GM18858 (cell line): ENCODE measurements at regions not wholly inside any gene's neighbourhood (a gene's known extent, or its start where the extent isn't known, plus 50 kb on each side); places are given as distances from the start of the nearest gene placed in this dataset.
A peak's percentile ranks its signal among the peaks of the same experiment; 100 is the strongest.
"Not testable (repeated sequence)": the region's sequence is repeated elsewhere in the genome, so short reads cannot be mapped to it uniquely, and the experiment has no call there.

Source experiments
- ATAC-seq: cut with Tn5 transposase; IDR thresholded peaks from one replicate; pipeline ENCODE4 v1.9.1; 2021; ENCODE audit not compliant: unreplicated experiment

DNA sequence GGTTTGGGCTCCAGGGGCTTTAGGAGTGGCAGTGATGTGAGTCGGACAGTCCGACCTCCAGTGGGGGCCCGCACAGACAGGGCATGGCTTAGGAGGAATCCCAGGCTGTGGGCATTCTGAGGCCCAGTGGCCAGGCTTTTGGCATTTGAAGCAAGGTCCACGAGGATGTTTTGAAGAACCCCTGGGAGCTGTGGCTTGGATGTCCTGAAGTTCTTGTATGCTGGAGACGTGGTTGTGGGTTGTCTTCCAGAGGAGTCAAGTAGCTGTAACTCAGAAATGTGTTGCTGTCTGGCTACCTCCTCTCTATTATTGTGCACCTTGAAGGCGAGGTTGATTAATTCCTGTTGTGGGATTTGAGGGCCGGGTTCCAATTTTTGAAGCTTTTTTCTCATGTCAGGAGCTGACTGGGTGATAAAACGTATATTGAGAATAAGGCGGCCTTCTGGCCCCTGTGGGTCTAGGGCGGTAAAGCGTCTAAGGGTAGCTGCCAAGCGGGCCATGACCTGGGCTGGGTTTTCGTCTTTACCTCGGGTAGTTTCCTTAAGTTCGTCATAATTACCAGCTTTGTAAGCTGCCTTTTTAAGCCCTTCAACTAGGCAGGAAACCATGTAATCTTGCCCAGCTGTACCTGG is 67.3 kb upstream of the EZR start:
- not testable (repeated sequence) for ATAC-seq

GRCh38 chr6:158881884-158882283 is 62.7 kb upstream of the EZR start:
- ATAC-seq, result not testable (repeated sequence)

GRCh38 chr6:158881276-158881675 is 62.1 kb upstream of the EZR start:
- not testable (repeated sequence) for ATAC-seq

GRCh38 chr6:158879180-158879579 is 60.0 kb upstream of the EZR start:
- no peak for ATAC-seq

GRCh38 chr6:158877716-158878115 is 58.5 kb upstream of the EZR start:
- ATAC-seq, result no peak

DNA sequence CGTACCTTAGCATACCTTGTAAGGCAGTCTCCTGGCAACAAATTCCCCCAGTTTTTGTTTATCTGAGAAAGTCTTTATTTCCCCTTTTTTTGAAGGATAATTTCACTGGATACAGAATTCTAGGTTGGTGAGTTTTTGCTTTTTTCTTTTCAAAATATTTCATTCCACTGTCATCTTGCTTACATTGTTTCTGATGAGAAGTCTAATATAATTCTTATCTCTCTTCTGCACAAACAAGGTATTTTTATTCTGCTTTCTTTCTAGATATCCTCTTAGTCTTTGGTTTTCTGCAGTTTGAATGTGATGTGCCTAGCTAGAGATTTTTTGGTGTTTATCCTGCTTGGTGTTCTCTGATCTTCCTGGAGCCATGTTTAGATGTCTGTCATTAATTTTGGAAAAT is 57.7 kb upstream of the EZR start:
- no peak for ATAC-seq

DNA sequence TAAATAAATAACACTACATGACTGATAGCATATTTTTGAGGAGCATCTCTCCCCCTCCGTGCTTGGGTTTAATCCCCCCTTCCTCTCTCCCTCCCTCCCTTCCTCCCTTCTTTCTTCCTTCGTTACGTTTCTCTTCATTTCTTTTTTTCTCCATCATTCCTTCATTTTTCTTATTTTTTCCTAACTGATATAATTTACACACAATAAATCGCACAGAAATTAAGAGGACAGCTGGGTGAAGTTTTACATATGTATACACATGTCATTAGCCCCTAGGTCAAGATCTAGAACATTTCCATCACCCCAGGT is 51.4 kb upstream of the EZR start:
- ATAC-seq, result no peak

GRCh38 chr6:158869826-158870648 is 50.9 kb upstream of the EZR start:
- peak; percentile 93 for ATAC-seq

GRCh38 chr6:158868890-158869825 is 50.0 kb upstream of the EZR start:
- peak; percentile 9 for ATAC-seq
